Left lung (tissue), 4 donors: ENCODE measurements at regions not wholly inside any gene's neighbourhood (a gene's known extent, or its start where the extent isn't known, plus 50 kb on each side); places are given as distances from the start of the nearest gene placed in this dataset.

Experiments used
- ATAC-seq: fragments of 200-7000 bp; cut with Tn5 transposase; one replicate; pipeline ENCODE4 v1.9.1; 2020; ENCODE audit warnings: moderate library complexity
- DNase-seq, 4 donors: peaks; one replicate each; pipeline ENCODE4 v3.0.0-alpha.2; 2013 to 2020
- H3K27ac ChIP-seq, 2 donors: fragments of 200-600 bp; sonication (generic) in 1 of 2; one replicate each; pipeline versions ENCODE4 v1.5.0 to v1.8.0; 2020 to 2021
- H3K27me3 ChIP-seq, 2 donors: fragments of 200-600 bp; sonication (generic) in 1 of 2; one replicate each; pipeline versions ENCODE4 v1.5.0 to v1.8.0; 2020 to 2021
- H3K36me3 ChIP-seq, 2 donors: fragments of 200-600 bp; sonication (generic) in 1 of 2; one replicate each; pipeline versions ENCODE4 v1.5.0 to v1.8.0; 2020 to 2021
- H3K4me1 ChIP-seq, 2 donors: fragments of 200-600 bp; one replicate each; pipeline ENCODE4 v1.8.0; 2021
- H3K4me3 ChIP-seq, 2 donors: fragments of 200-600 bp; sonication (generic) in 1 of 2; one replicate each; pipeline versions ENCODE4 v1.5.0 to v1.8.0; 2020 to 2021; ENCODE audit warnings: mild to moderate bottlenecking in 1 of 2
- H3K9me3 ChIP-seq, 2 donors: fragments of 200-600 bp; sonication (generic) in 1 of 2; one replicate each; pipeline versions ENCODE4 v1.5.0 to v1.8.0; 2020 to 2021
- intact Hi-C, 2 donors: fragments of 100-400 bp; cut with DNase I; formaldehyde crosslinking; loops; one replicate each; pipeline versions ENCODE4 v1.11.2 to v1.14.2; 2022
- TF ChIP-seq, protein P1 (sequence below), 2 donors: fragments of 200-600 bp; sonication (generic) in 1 of 2; IDR thresholded peaks; one replicate each; pipeline versions ENCODE4 v1.5.0 to v1.8.0; 2021; ENCODE audit warnings: antibody characterized with exemption in 2 of 2
- donor health status: DM: no; HTN: yes; CAD: no.
- donor health status: DM: no; HTN: no; CAD: no.

DNA sequence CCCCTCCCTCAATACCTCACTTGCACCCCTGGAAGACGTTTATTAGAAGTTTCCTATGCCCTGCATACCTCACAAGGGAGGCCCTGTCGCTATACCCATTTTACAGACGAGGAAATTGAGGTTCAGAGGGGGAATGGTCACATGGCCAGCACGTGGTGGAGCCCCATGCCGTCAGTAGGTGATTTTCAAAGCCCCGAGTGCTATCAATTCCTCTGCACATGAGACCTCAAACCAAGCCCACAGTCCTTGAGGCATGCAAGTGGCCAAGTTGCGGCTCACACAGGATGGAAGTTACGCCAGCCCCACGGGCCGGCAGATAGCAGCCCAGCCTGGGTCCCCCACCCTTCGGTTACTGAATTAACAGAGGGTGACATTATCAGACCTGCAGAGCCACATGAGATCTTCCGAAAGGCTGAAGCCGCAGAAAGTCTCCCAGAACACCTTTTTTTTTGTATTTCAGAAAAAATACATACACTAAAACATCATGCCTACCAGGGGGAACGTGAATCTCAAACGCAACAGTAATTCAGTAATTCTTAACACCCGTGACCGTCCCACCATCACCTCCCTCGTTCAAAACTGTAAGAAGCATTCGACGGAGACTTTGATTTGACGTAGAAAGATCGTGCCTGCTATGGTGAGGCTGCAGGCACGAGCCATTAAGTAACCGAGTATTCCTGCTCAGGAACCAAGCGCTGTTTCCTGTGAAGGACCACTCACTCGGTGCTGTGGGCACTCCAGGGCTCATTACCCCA is 129.0 kb downstream of the RFLNA start:
- ATAC-seq = no peak
- intact Hi-C loops = no loop called here
- peaks cover 0 to 95% of the 10 kb centered on the region in 2 donors for H3K36me3 ChIP-seq
- H3K4me1 ChIP-seq = peaks cover 28 to 59% of the 10 kb centered on the region in 2 donors
- H3K4me3 ChIP-seq = no peak overlapping the region
- H3K9me3 ChIP-seq = no peaks in the 10 kb centered on the region
- TF ChIP-seq, protein P1, sequence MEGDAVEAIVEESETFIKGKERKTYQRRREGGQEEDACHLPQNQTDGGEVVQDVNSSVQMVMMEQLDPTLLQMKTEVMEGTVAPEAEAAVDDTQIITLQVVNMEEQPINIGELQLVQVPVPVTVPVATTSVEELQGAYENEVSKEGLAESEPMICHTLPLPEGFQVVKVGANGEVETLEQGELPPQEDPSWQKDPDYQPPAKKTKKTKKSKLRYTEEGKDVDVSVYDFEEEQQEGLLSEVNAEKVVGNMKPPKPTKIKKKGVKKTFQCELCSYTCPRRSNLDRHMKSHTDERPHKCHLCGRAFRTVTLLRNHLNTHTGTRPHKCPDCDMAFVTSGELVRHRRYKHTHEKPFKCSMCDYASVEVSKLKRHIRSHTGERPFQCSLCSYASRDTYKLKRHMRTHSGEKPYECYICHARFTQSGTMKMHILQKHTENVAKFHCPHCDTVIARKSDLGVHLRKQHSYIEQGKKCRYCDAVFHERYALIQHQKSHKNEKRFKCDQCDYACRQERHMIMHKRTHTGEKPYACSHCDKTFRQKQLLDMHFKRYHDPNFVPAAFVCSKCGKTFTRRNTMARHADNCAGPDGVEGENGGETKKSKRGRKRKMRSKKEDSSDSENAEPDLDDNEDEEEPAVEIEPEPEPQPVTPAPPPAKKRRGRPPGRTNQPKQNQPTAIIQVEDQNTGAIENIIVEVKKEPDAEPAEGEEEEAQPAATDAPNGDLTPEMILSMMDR (IDR thresholded peaks at IDR 0.05) = no peak
- H3K27me3 ChIP-seq = no peaks in the 10 kb centered on the region
- H3K27ac ChIP-seq = peak overlapping the region; percentile 81 to 90
- no peak for DNase-seq

DNA sequence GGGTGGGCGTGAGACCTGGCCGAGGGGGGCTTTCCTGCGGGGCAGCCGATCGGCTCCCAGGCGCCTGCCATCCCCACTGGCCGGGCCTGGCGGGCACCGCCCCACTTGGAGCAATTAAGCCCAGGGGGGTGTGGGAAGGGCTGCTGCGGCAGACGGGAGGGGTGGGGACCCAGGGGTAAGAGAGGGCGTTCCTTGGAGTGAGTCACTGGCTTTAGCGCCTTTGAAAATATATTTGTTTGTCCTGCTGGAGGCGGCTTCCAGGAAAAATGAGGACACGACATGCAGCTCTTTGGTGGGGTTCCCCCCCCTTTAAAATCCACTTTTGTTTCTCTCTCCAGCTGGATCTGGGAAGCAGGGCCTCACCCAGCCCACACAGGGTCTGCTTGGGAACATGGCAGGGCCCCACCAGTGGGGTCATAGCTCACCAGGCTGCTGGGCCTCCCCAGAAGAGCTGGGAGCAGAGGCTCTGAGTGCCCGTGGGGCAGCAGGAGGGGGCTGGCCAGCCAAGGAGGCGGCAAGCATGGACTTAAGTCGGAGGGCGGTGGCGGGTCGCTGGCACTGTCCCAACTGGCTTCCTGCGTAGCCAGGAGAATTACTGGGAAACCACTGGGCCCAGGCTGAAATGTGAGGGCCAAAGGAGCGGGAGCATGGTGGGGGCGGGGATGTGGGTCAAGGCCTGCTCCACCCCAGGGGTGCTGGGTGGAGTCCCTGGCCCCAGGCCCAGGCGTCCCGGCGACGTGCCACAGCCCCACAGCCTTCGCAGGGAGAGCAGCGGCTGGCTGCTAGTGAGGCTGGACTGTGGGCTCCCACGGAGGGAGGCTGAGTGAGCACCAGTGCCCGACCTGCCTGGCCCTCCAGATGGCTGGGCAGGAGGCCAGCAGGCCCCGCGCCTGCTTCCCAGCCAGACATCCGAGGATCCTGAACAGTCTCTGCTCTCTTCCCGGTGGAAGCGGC is 128.0 kb downstream of the RFLNA start:
- intact Hi-C loops = no loop called here
- peak overlapping the region in 1 of 2 donors; percentile 24 for H3K4me3 ChIP-seq

DNA sequence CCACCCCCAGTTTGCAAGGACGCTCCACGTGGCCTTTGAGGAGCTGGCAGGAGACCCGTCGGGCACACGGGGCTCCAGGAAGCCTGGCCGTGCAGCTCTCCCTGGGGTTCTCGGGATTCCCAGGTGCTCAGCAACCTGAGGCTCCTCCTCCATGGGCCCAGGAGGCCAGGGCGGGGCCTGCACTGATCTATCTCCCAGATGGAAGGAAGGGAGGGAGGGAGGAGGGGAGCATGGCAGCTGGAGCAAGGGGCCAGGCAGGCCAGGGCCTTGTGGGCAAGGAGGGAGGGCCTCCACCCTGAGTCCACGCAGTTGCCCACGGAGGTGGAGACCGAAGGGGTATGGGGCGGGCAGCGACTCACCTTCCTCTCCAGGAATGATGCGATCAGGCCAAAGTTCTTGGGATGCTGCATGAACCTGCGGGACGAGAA is 127.3 kb downstream of the RFLNA start:
- Histone ChIP-seq H3K36me3 (peaks cover 0 to 98% of the 10 kb centered on the region in 2 donors), H3K4me3 (peak overlapping the region in 1 of 2 donors; percentile 24), H3K9me3 (no peaks in the 10 kb centered on the region), H3K4me1 (peaks cover 19 to 42% of the 10 kb centered on the region in 2 donors), H3K27me3 (no peaks in the 10 kb centered on the region), H3K27ac (peak overlapping the region; percentile 81 to 90)
- ATAC-seq = peak; percentile 64
- intact Hi-C loops = no loop called here
- TF ChIP-seq, protein P1 (IDR thresholded peaks at IDR 0.05) = no peak
- peak in 2 of 4 donors; percentile 54 to 67 for DNase-seq

More for the DNA sequence above, 128.0 kb downstream of the RFLNA start:
- peaks cover 0 to 97% of the 10 kb centered on the region in 2 donors for H3K36me3 ChIP-seq
- DNase-seq (peak; percentile 86 to 93 (median 89)), ATAC-seq (peak; percentile 86)
- H3K27me3 ChIP-seq = no peaks in the 10 kb centered on the region
- H3K4me1 ChIP-seq = peaks cover 19 to 48% of the 10 kb centered on the region in 2 donors
- TF ChIP-seq, protein P1 (IDR thresholded peaks at IDR 0.05) = no peak
- no peaks in the 10 kb centered on the region for H3K9me3 ChIP-seq
- peak overlapping the region; percentile 81 to 90 for H3K27ac ChIP-seq

DNA sequence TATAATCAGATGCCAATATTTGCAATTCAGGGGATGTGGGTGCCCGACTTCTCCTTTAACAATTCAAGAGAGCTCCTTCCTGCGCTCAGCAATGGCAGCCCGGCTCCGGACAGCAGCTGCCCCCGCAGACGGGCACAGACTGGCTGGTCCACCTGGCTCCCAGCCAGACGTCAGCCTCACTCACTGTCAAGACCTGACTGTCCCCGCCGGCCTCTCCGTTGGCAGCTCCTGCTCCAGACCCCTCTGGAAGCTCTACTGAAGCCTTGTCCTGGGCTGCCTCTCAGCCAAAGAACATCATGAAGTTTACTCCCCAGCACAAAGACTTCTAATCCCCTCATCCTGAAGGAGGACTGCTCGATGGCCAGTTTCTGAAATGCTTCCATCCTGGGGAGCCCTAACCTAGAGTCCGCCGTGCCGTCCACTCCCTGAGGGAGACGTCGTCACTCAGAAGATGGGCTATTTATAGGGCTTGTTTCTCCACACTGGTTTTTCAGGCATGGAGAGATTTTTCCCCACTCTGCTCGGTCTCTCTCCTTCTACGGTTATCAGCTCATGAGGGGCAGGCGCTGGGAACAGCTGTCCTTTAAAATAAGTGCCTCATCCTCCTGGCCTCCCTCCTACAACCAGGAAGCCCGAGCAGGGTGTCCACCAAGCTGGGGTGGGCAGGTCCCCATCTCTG is 126.2 kb downstream of the RFLNA start:
- TF ChIP-seq, protein P1 (IDR thresholded peaks at IDR 0.05) = no peak
- Histone ChIP-seq H3K9me3 (no peaks in the 10 kb centered on the region), H3K4me3 (no peak overlapping the region), H3K27me3 (no peaks in the 10 kb centered on the region), H3K27ac (peak overlapping the region in 1 of 2 donors; percentile 81), H3K36me3 (peaks cover 0 to 89% of the 10 kb centered on the region in 2 donors), H3K4me1 (peaks cover 19 to 36% of the 10 kb centered on the region in 2 donors)
- DNase-seq (no peak), ATAC-seq (no peak)
- intact Hi-C loops = no loop called here
